ENCODE measurements at regions not wholly inside any gene's neighbourhood (a gene's known extent, or its start where the extent isn't known, plus 50 kb on each side); places are given as distances from the start of the nearest gene placed in this dataset.

GRCh38 chrX:20857746-20858145 lies 516.5 kb upstream of the CNKSR2 start:
- DNase-seq = no peak

DNA sequence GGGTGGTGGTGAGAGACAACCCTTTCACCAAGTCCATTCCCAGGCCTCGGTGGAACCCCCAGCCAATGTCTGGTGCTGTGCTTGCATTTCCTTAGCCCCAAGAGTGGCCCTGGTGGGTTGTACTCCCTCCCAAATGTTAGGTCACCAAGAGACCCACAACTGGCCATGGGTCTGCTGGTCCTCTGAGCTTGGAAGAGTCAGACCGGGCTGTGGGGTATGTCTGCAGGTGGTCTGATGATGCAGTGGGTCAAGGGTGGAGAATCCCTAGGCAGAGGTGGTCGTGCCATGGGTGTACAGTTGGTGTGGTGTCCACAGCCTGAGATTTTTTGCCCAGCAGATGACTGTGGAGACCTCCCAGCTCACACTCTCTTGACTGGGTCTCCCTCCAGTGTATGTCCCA lies 535.7 kb upstream of the CNKSR2 start:
- no peak for DNase-seq

GRCh38 chrX:20829665-20830491 lies 544.3 kb upstream of the CNKSR2 start:
- DNase-seq = no peak

GRCh38 chrX:20825984-20826383 lies 548.2 kb upstream of the CNKSR2 start:
- DNase-seq = no peak

DNA sequence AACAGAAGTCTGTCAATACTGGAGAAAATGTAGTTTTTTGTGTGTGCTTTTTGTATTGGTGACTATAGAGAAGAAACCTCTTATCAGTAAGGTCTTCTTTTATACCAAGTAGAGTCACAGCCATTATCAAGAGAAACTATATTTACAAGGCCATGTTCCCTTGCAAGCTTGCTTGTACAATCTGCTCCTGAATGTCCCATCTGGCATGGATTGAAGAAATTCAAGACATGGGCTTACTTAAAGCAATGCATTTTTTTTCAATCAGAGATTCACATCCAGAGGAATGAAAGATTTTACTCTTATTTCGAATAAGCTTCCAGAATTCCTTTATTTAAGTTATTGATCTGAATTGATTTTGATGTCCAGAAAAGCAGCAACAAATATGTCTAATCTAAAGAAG lies 537.3 kb upstream of the RPS6KA3 start:
- no peak for DNase-seq

- no peak for DNase-seq
These were observed 535.3 kb upstream of the RPS6KA3 start for GRCh38 chrX:20802036-20802435.

DNA sequence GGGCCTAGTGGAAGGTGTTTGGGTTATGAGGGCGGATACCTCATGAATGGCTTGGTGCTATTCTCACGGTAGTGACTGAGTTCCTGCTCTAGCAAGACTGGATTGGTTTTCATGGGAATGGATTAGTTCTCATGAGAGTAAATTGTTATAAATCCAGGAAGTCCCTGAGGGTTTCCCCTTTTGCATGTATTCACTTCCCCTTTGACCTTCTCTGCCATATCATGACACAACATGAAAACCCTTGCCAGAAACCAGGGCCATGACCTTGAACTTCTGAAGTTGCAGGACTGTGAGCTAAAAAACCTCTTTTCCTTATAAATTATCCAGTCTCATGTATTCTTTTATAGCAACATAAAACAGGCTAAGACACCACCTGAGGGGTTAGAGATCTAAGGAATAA lies 529.7 kb upstream of the RPS6KA3 start:
- DNase-seq = no peak

- no peak for DNase-seq
These were observed 522.4 kb upstream of the RPS6KA3 start for GRCh38 chrX:20789103-20789502.

DNA sequence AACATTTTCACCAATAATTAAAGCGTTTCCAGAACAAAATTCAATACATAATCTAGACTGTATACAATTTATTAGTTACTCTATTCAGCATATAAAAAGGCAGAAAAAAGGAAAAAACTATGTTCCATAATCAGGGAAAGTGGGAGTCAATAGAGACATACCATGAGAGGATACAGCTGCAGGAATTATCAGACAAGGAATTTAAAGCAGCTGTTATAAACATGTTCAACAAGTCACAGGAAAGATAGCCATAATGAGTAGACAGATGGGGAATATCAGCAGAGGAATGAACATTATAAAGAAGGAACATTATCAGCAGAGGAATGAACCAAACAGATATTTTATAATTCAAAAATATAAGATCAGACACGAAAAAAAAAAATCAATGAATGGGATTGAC lies 500.6 kb upstream of the RPS6KA3 start:
- DNase-seq = no peak

DNA sequence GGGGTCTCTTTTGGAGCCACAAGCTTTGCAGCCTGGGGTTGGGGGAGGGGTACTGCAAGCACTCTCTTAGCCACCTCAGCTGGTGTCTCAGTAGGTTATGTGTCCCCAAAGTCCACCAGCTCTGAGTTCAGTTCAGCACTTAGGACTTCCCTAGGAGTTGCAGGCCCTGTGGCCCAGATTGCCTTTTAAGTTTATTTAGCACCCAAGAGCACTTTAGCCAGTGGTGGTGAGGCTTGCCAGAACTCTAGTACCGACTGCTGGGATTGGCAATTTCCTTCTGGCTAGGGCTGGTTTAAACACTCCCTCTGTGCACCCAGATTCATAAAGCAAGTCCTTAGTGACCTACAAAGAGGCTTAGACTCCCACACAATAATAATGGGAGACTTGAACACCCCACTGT lies 489.9 kb upstream of the RPS6KA3 start:
- DNase-seq = no peak

- DNase-seq = no peak
These were observed 486.4 kb upstream of the RPS6KA3 start for GRCh38 chrX:20753076-20753475.

GRCh38 chrX:20746690-20747089 lies 480.0 kb upstream of the RPS6KA3 start:
- no peak for DNase-seq

DNA sequence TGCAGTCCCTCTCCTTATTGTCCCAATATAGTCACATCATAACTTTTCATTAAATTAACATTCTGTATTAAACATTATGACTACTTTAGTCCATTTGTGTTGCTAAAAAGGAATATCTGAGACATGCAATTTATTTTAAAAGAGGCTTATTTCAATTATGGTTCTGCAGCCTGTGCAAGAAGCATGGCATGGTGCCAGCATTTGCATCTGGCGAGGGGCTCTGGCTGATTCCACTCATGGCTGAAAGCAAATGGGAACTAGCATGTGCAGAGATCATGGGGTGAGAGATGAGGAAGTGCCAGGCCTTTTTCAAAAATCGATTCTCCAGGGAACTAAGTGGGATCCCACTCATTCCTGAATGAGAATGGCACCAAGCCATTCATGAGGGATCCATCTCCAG lies 476.3 kb upstream of the RPS6KA3 start:
- DNase-seq = no peak

DNA sequence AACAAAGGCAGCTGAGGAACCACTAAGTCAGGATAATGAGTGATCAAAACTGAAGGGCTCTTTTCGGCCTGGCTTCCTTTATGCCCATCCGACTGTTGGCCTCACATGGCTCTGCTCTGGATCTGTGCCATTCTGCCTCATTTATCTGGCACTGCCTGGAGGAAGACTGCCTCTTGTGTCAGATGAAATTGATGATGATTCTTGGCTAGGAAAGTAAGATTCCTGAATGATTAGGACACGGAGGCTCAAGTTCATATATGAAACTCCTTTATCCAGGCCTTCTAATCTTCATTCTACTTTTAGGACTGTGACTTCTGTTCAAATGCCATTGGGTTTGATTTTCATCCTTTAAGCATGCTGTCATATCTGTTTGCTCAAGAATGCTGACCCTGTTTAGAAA lies 475.4 kb upstream of the RPS6KA3 start:
- no peak for DNase-seq

DNA sequence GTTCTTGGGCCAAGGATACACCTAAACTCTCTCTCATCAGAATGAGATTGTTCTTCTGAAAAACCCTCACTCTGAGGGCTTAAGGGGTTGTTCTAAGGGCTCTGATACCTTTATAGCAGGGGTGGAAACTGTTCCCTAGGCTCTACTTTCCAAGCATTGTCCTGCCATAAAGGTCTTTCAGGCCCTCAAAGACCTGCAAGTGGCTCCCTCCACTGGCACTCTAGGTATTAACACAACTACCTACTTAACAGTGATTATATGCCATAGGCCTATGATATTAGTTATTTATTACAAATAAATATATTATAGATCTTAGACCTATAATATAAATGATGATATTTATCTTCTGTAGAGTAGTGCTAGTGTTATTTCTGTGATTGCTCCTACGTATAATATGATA lies 473.7 kb upstream of the RPS6KA3 start:
- no peak for DNase-seq

DNA sequence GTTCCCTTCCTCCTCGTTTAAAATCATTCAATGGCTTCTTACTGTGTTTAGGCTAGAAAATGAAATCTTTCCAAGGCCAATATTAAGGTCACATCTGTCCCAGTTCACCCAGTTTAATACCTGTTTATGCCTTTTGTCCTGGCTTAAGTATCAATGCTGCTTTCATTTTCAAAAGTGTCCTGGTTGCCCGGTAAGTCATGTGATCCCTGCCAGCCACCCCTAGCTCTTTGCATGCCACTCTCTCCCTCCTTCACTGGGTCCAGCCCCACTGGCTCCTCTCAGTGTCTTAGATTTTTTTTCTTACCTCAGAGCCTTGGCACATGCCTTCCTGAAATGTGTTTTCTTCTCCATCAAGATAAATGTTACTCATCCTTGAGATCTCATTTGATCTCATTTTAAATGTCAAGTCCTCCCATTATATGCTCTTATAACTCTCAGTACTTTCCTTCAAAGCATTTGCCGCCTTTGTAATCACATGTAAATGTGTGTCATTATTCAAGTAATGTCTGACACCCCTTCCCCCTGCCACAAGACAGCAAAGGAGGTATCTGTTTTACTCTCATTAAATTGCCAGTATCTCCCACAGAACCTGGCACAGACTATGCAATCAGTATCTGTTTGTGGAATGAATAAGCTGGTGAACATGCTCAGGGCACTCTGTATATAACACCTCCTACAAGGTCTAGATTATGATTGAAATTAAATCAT lies 472.5 kb upstream of the RPS6KA3 start:
- DNase-seq = no peak

GRCh38 chrX:20729416-20729815 lies 462.7 kb upstream of the RPS6KA3 start:
- DNase-seq = no peak

DNA sequence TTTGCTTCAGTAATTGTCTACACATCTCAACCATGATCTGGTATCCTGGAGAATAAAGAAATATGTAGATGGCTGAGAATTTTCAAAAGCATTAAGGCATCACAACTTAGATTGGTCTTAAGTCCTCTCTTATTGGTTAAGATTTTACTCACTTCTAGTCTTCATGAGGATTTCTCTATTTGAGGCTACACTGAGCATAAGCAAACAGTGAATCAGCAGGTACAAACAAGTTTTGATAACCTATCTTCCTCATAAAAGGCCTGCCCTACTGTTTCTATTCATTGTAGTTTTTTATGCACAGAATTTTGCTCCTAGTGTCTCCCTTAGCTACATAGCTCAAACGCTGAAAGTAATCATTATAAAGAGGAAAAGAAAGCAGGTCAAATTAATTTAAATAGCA lies 460.7 kb upstream of the RPS6KA3 start:
- no peak for DNase-seq

DNA sequence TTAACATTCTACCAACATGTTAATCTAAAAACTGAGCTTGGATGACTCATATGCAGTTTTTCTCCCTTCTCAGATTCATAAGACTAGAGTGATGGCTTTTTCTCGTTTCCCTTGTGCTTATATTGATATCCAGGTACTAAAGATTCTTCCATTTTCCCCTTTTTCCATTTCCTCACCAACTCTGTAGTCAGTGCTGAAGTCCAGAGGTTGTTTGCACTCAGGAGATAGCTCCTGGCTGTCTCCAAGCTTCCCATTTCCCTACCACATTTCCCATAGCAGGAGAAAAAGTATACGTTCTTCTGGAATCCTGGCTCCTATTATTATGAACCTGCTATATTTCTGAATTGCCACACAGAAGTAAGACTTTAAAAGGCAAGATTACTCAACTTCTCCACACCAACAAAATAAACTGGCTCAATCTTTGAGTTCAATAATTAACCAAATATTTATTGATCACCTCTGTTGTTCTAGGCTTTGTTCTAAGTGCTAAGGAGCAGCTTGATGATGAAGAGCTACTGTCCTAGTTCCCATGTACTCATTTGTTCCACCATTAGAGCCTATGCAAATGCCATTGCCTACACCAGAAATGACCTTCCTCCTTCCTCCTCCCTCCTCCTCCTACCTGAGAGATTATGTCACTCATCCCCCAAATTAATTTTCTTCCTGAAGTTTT lies 454.4 kb upstream of the RPS6KA3 start:
- no peak for DNase-seq

DNA sequence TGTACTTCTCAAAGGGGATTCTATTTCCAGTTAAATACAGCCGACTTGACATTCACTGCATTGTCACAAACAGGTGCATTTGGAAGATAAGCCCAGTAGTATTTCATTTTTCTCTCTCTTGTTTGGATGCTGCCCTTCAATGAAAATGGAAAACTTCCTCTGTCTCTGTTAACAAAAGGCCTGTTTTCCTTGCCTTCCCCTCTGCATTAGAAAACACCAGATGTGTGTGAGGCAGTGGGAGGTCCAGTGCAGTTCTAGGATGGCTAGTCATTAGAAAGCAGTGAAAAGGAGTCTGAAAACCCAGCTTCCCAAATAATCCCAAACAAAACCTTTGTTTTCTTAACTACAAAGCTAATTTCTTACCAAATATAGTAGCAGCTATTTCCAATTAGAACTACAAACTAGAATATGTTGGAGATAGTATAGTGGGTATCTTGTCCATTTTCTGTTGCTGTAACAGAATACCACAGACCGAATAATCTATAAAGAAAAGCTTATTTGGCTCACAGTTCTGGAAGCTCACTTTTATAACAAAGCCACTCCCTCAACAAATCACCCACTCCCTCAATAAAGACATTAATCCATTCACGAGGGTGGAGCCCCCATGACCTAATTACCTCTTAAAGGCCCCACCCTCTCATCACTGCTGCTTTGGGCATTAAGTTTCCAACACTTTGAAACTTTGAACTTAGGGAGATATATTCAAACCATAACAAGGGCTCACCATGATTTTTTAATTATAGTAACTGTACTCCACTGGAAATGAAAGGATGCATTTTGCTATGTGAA lies 452.1 kb upstream of the RPS6KA3 start:
- no peak for DNase-seq

DNA sequence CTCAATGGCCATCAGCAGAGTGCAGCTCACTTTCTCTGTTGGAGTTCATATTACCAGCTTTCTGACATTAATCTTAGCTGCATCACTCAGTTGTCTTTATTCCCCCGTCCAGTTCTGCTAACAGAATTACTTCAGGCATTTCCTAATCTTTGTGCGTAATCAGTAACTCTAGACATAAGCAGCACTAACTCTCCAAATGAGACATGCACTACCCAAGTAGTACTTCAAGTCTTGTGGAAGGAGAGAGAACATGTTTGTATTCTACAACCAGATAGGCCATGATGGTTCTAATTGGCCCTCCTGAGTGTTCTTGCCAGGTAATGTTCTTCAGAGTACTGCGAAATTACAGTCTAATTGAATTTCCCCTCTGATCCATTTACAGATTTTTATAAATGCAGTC lies 448.5 kb upstream of the RPS6KA3 start:
- no peak for DNase-seq

DNA sequence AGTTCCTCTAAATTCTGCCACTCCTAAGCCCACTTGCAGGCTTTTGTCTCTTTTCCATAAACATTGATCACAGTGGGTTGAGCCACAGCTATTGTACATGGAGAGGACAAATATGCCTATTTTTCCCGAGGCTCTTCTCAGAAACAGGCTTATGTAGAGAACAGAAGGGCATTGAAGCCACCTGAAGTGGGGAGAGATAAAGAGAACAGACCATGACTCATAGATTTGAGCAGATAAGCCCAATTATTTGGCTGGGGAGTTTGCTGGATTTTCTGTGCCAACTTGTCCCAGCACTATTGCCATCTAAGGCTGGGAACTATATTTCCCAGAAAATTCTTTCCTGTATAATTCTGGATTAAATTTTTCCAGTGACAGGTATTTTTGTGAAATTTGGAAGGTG lies 446.1 kb upstream of the RPS6KA3 start:
- no peak for DNase-seq

GRCh38 chrX:20711366-20711765 lies 444.7 kb upstream of the RPS6KA3 start:
- DNase-seq = no peak

Measured in stimulated activated naive CD4-positive, alpha-beta T cell (primary cell).